HG03457 (cell line): ENCODE measurements at regions not wholly inside any gene's neighbourhood (a gene's known extent, or its start where the extent isn't known, plus 50 kb on each side); places are given as distances from the start of the nearest gene placed in this dataset.

ENCODE experiments used
- ATAC-seq: cut with Tn5 transposase; IDR thresholded peaks from one replicate; pipeline ENCODE4 v1.9.1; 2021; ENCODE audit warnings: moderate number of reproducible peaks; ENCODE audit not compliant: unreplicated experiment

- ATAC-seq, result no peak
Measured at GRCh38 chr3:30114918-30115317, 491.5 kb upstream of the TGFBR2 start.

- no peak for ATAC-seq
Measured at GRCh38 chr3:30122359-30122758, 484.0 kb upstream of the TGFBR2 start.

- ATAC-seq, result no peak
Measured at GRCh38 chr3:30123224-30123623, 483.2 kb upstream of the TGFBR2 start.

- ATAC-seq, result no peak
Measured at GRCh38 chr3:30123755-30124154, 482.6 kb upstream of the TGFBR2 start.

- no peak for ATAC-seq
Measured at GRCh38 chr3:30124435-30125370, 481.7 kb upstream of the TGFBR2 start.

GRCh38 chr3:30129765-30130164 is 476.6 kb upstream of the TGFBR2 start:
- ATAC-seq, result no peak

GRCh38 chr3:30130391-30130790 is 476.0 kb upstream of the TGFBR2 start:
- no peak for ATAC-seq

GRCh38 chr3:30131191-30131590 is 475.2 kb upstream of the TGFBR2 start:
- no peak for ATAC-seq

GRCh38 chr3:30135190-30135589 is 471.2 kb upstream of the TGFBR2 start:
- no peak for ATAC-seq

GRCh38 chr3:30139283-30139682 is 467.1 kb upstream of the TGFBR2 start:
- no peak for ATAC-seq

GRCh38 chr3:30140356-30141075 is 465.9 kb upstream of the TGFBR2 start:
- no peak for ATAC-seq

- no peak for ATAC-seq
Measured at GRCh38 chr3:30141178-30141581, 465.2 kb upstream of the TGFBR2 start.

GRCh38 chr3:30141927-30142326 is 464.5 kb upstream of the TGFBR2 start:
- ATAC-seq, result no peak

- no peak for ATAC-seq
Measured at GRCh38 chr3:30142946-30143345, 463.5 kb upstream of the TGFBR2 start.

GRCh38 chr3:30145281-30145680 is 461.1 kb upstream of the TGFBR2 start:
- no peak for ATAC-seq

- no peak for ATAC-seq
Measured at GRCh38 chr3:30146978-30147377, 459.4 kb upstream of the TGFBR2 start.

GRCh38 chr3:30154853-30155252 is 451.5 kb upstream of the TGFBR2 start:
- ATAC-seq, result no peak

- ATAC-seq, result no peak
Measured at GRCh38 chr3:30155755-30156154, 450.6 kb upstream of the TGFBR2 start.

- no peak for ATAC-seq
Measured at GRCh38 chr3:30156586-30157498, 449.6 kb upstream of the TGFBR2 start.

GRCh38 chr3:30161375-30161774 is 445.0 kb upstream of the TGFBR2 start:
- ATAC-seq, result no peak

- ATAC-seq, result no peak
Measured at GRCh38 chr3:30162579-30162978, 443.8 kb upstream of the TGFBR2 start.
